ENCODE measurements at regions not wholly inside any gene's neighbourhood (a gene's known extent, or its start where the extent isn't known, plus 50 kb on each side); places are given as distances from the start of the nearest gene placed in this dataset.
A peak's percentile ranks its signal among the peaks of the same experiment; 100 is the strongest.
"Not testable (repeated sequence)": the region's sequence is repeated elsewhere in the genome, so short reads cannot be mapped to it uniquely, and the experiment has no call there.

GRCh38 chr1:117708323-117709248, 102.7 kb downstream of the TENT5C start:
- peak; percentile 70 for DNase-seq

GRCh38 chr1:117709249-117709691, 103.4 kb downstream of the TENT5C start:
- DNase-seq: peak; percentile 52

- DNase-seq: no peak
Measured at GRCh38 chr1:117710710-117711109, 104.9 kb downstream of the TENT5C start.

GRCh38 chr1:117712621-117713020, 106.8 kb downstream of the TENT5C start:
- no peak for DNase-seq

GRCh38 chr1:117714546-117714945, 108.7 kb downstream of the TENT5C start:
- no peak for DNase-seq

- DNase-seq: not testable (repeated sequence)
Measured at GRCh38 chr1:117716030-117716429, 110.2 kb downstream of the TENT5C start.

- DNase-seq: not testable (repeated sequence)
Measured at GRCh38 chr1:117717980-117718379, 112.1 kb downstream of the TENT5C start.

DNA sequence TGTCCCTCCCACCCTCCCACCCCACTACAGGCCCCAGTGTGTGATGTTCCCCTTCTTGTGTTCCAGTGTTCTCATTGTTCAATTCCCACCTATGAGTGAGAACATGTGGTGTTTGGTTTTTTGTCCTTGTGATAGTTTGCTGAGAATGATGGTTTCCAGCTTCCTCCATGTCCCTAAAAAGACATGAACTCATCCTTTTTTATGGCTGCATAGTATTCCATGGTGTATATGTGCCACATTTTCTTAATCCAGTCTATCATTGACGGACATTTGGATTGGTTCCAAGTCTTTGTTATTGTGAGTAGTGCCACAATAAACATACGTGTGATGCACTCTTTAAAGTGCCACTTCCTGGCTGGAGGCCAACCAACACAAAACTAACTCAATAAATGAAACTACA, 112.7 kb downstream of the TENT5C start:
- not testable (repeated sequence) for DNase-seq

DNA sequence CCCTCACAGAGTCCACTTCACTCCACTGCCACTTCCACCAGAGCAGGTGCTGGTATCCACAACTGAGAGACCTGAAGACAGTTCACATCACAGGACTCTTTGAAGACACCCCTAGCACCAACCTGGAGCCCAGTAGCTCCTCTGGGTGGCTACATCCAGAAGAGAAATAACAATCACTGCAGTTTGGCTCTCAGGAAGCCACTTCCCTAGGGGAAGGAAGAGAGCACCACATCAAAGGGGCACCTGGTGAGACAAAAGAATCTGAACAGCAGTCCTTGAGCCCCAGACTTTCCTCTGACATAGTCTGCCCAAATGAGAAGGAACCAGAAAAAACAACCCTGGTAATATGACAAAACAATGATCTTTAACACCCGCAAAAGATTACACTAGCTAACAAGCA, 113.2 kb downstream of the TENT5C start:
- DNase-seq: no peak

DNA sequence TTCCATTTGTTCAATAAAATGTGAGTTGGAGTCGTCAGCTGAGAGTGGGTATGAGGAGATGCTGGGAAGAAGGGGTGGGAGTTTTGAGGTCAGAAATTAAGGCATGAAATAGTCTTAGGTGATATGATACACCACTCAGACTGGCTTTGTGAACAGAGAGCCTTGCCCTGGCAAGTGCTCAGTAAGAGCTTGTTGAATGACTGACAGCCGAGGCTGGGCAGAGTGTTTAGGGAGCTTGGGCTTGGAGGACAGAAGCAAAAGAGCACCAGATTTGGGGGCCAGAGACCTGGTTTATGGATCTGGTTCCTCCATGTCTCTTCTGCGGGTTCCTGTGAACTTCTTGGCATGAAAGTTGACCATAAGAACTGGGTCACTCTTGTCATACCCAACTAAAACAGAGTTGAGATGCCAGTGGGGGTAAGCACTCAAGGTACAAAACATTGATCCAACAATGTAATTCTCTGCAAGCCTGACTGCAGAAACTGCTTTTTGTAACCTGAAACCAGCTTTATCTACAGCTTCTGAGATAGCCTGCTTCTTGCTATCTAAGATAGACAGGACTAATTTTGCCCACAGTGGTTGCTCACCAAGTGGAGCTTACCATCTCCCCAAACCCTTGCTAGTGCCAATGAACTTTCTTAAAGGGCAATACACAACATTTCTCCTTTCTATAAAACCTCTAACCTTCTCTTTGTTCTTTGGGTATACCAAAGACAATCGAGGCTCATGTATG, 126.4 kb downstream of the TENT5C start:
- no peak for DNase-seq

DNA sequence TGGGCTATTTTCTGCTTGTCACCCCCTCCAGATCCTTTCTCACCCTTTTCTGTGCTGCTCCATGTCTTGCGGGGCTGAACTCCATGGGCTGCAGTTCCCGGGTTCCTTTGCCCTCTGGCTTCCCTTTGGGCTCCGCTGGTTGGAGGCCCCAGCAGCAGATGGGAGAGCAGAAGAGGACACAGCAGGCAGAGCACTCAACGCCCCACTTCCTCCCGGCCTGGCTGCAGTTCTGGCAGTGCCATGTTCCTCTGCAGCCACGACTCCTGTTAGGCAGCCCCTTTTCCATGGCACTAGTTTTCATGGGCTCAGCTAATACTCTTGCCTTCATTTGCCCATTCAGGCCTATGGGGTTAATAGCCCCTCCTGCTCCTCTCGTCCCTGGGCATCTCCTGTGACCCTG, 127.1 kb downstream of the TENT5C start:
- DNase-seq: no peak

GRCh38 chr1:117734403-117734802, 128.6 kb downstream of the TENT5C start:
- no peak for DNase-seq

GRCh38 chr1:117735045-117735992, 129.5 kb downstream of the TENT5C start:
- DNase-seq: no peak

DNA sequence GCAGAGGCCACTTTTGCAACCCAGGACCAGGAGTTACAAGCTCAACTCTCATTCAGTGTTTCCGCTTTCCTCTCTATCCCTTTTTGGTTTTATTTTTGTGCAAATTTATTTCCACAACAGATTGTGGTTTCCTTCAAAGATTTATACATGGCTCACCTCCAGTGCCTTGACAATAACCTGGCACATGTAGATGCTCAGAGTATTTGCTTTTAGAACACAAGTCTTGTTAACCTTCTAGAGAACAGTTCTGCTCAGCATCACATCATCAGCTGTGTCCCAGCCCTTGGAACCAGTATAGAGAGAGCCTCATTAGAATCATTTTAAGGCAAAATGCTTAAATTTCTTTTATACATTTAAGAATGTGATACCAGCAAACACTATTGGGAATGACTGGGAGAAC, 133.7 kb downstream of the TENT5C start:
- DNase-seq: no peak

GRCh38 chr1:117740496-117740895, 134.6 kb downstream of the TENT5C start:
- no peak for DNase-seq

DNA sequence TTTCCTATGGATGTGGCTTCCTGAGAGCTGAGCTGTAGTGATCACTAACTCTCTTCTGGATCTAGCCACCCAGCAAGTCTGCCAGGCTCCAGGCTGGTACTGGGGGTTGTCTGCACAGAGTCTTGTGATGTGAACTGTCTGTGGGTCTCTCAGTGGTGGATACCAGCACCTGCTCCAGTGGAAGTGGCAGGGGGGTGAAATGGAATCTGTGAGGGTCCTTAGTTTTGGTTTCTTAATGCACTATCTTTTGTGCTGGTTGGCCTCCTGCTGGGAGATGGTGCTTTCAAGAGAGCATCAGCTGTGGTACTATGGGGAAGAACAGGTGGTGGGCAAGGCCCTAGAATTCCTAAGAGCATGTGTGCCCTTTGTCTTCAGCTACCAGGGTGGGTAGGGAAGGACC, 140.7 kb downstream of the TENT5C start:
- DNase-seq: not testable (repeated sequence)

- no peak for DNase-seq
Measured at GRCh38 chr1:117747605-117748004, 141.8 kb downstream of the TENT5C start.

- no peak for DNase-seq
Measured at GRCh38 chr1:117751321-117751720, 145.5 kb downstream of the TENT5C start.

DNA sequence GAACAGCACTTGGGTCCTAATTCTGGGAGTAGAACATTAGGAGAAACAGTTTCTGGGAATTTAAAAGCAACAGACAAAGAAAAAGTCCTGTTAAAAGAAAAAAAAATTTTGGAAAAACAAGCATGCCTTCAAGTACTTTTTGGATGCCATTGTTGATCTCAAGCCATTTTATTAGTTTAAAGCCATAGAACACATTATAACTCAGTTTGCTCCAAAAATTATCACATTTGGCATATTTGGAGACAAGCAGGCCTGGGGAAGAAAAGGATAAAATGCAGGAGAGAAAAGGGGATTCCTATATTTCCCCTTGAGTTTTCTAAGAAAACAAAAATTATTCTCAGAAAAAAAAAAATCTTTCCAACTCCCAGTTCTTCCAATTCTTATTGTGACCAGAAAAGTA, 146.8 kb downstream of the TENT5C start:
- DNase-seq: no peak

- DNase-seq: no peak
Measured at GRCh38 chr1:117753232-117753631, 147.4 kb downstream of the TENT5C start.

DNA sequence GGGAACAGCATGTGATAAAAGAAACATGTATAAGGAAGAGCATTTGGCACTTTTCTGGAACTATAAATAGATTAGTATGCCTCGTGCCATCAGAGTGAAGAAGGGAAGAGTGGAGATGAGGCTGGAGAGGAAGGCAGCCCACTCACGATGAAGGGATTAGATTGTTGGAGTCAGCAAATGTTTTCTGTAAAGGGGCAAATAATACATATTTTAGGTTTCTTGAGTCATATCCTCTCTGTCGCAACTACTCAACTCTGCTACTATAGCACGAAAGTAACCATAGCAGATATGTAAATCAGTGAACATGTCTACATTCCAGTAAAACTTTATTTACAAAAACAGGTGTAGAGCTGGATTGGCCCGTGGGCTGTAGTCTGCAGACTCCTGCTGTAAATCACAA, 147.8 kb downstream of the TENT5C start:
- no peak for DNase-seq

DNA sequence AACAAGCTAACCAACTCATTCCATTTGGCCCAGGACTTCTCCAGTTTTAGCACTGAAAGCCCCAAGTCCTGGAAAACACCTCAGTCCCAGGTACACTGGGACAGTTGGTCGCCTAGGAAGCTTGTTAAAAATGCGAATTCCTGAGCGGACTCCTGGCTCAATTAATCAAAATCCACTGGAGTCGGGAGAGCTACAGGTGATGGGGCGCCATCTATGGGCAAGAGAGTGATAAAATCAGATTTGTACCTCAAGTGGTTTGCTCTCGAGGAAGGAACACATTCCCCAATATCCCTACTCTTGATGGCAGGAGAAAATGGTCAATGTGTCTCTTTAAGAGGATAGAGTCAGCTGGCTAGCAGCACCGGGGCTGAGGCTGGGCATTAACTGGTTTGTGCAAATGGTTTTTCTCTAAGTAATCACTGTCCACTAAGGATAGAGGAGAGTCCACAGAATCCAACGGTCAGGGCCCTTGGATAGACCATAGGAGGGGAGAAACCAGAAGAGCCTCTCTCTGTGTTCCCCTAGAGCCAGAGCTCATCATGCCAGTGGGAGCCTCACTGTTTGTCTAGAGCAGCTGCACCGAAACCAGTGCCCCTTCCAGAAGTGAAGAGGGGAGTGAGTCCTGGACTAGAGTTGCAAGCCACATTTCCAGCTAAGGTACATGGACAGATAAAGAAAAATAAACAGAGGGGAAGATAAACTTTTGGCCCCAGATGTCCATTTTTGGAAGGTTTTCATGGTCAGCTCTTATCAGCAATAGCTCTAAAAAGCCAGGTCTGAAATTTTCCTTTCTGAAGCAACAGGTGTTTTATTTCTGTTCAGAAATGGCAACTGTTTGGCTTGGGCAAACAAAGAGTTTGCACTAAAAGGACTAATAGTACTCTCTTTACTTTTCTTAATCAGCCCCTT, 148.5 kb downstream of the TENT5C start:
- DNase-seq: peak; percentile 55

Data from right hindlimb (tissue), 1 donor.